GM19240 (cell line): ENCODE measurements at regions not wholly inside any gene's neighbourhood (a gene's known extent, or its start where the extent isn't known, plus 50 kb on each side); places are given as distances from the start of the nearest gene placed in this dataset.
"Not testable (repeated sequence)": the region's sequence is repeated elsewhere in the genome, so short reads cannot be mapped to it uniquely, and the experiment has no call there.

Source experiments
- DNase-seq: peaks from one replicate; pipeline ENCODE4 v3.0.0; 2011; ENCODE audit warnings: low spot score; ENCODE audit not compliant: insufficient read length

DNA sequence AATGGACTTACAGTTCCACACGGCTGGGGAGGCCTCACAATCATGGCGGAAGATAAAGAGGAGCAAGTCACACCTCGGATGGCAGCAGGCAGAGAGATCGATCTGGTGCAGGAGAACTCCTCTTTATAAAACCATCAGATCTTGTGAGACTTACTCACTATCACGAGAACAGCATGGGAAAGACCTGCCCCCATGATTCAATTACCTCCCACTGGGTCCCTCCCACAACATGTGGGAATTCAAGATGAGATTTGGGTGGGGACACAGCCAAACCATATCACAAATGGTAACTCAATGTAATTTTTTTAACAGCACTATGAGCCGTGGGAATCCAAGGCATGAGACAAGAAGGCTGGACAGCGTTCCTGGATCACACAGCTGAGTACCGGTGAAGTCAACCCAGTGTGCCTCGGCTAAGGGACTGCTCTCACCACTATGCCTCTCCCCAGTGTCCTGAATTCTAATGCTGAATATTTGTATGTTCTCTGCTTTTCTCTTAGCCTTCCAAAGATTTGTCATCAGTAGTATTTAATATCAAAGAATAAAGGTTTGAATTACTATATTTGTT, 84.3 kb downstream of the IRS2 start:
- not testable (repeated sequence) for DNase-seq

GRCh38 chr13:109700176-109700575, 86.2 kb downstream of the IRS2 start:
- no peak for DNase-seq

DNA sequence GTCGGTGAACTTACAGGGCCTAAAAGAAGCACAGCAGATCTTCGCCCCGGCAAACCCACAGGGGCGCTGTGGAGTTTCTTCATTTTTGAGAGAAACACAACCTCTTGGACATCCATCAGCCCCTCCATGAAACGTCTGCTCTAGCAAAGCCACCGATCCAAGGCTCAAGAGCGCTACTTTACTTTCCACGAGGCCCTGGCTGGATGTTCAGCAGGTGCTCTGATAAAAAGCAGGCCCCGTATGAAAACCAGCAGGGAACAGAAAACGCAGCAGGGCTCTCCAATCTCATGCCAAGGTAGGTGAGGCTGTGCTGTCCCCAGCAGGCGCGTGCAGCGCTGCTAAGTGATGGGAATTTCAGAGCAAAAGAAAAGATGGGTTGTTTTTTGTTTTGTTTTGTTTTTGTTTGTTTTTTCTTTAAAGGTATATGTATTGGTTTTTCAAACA, 86.7 kb downstream of the IRS2 start:
- no peak for DNase-seq

DNA sequence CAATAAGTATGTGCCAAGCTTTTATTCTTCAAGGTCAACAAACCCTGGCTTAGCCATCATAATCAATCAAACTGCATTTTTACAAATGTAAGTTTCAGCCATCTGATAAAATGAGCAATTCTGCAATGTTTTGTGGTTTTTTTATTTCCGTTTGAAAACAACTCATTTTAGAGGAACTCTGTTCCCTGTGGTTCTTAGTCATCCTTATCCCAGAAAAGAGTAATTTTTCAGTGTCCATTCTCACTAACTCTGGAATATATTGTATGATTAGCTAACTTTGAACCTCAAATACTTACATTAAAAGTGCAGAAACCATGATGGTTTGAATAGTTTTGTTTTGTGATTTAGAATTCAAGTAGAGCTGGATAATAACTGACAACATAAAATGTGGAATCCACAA, 87.6 kb downstream of the IRS2 start:
- DNase-seq = no peak

DNA sequence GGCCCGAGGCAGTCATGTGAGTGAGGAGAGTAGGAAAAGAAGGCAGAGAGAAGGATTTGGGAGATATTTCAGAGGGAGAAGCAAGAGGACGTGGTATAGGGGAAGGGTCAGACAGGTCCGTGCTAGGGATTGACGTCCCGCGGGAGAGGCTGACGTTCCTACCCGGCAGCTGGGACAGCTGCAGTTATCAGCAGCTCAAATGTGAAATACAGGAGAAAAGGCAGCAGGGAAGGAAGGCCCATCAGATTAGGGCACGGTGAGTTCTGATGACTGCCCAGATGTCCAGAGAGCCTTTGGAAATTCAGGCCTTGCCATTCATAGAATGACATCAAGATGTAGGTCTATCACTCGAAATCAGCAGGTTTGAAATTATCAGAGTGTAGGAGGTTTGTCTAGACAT, 88.4 kb downstream of the IRS2 start:
- no peak for DNase-seq

DNA sequence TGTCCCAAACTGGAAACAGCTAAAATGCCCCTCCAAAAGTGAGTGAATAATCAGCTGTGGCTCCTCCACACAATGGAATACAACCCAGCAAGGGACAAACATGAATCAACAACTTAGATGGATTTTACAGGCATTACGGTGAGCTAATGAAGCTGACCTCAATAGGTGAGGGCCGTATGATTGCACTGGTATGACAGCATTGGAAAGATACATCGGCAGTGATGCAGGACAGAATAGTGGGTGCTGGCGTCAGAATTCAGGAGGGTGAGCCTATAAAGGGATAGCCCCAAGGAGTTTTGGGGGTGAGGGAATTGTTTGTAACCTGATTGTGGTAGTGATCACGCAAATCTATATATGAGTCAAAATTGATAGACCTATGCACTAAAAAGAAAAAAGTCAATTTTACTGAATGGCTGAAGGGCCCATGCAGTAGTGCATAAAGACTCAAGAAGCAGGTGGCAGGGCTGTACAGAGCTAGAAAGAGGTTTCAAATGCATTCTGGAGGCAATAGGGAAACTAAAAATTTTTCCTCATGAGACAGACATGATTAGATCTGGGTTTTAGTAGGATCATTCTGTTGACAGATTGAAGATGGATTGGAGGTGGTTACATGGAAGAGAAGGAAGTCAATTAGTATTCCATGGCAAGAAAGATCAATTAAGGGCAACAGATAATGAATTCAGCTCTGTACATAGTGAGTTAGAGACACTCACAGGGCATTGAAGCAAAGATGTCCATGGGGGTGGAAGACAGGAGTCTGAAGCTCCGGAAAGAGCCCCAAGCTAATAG, 90.8 kb downstream of the IRS2 start:
- DNase-seq = no peak

DNA sequence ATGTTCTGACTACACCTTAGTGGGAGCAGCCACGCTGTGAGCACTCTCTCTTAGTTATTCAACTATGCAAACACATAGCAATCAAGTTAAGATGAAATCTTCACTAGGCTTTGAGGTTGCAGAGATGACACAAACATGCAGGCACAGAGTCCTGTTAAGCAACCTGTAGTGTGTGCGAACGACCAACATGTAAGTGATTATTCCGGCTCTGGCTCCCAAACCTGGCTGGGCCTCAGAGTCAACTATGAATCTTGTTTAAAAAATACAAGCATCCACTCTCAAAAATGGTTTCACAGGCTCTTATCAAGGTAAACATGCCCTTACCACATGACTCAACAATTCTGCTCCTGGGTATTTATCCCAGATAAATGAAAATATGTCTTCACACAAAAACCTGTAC, 91.4 kb downstream of the IRS2 start:
- DNase-seq = no peak

DNA sequence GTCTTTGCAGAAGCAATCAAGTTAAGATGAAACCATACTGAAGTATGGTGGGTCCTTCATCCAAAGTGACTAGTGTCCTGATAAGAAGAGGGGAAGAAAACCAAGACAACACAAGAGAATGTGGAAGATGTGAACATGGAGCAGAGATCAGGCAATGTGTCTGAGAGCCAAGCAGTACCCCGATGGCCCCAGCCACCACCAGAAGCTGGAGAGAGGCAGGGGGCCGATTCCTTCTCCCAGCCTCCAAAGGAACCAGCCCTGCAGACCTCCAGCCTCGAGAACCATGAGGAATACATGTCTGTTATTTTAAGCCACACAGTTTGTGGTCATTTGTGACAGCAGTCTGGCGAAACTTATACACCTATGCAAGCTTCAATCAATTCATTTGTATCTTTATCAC, 93.2 kb downstream of the IRS2 start:
- DNase-seq = no peak

GRCh38 chr13:109691689-109692088, 94.7 kb downstream of the IRS2 start:
- DNase-seq = no peak

GRCh38 chr13:109687559-109688448, 98.6 kb downstream of the IRS2 start:
- no peak for DNase-seq

- no peak for DNase-seq
Observed at GRCh38 chr13:109685203-109685602, 101.2 kb downstream of the IRS2 start.

DNA sequence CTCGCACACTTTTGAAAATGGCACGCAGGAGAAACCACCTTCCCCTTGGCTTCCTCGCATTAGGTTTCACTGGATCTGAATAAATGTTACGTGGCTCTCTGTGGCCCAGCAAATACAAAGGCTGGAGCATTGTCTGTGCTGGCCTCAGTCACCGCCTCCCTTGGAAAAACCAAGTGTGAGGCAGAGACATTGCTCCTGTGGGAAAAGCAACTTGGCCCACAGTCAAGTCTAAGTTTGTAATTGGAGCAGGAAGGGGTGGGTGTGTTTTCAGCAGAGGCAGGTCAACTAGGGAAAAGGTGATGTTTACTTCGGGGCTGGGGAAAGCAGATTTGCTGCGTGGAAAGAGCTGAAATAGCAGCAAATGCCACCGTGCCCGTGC, 101.6 kb downstream of the IRS2 start:
- no peak for DNase-seq

DNA sequence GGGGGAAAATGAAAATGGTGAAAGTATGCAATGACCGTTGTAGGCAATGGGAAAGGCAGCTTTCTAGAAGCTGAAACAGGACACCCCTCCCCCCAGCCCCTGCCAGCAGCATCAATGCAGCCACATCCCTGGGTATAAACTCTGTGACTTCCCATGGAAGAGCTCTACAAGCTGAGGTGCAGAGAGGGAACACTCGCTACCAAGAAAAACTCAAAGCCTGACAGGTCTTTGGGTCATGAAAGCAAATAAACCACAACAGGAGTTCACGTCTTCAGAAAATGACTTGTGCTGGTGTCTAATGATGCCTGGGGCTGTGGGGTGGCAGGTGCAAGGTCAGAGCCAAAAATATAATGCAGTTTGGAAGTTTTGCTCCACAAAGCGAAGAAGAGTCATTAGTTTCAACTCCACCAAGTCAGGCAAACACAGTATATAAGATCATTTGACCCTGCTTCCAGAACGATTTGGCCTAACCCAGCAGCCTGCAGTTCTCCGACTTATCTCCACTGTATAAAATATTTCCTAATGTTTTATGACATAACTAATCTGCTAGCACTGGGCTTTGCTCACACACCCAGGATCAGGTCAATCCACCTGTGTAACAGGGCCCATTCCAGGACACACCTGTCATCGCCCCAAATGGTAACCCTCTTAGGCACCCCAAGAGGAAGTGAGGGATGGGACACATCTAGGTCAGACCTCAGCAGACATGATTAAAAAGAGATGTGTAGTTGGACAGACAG, 102.1 kb downstream of the IRS2 start:
- no peak for DNase-seq

DNA sequence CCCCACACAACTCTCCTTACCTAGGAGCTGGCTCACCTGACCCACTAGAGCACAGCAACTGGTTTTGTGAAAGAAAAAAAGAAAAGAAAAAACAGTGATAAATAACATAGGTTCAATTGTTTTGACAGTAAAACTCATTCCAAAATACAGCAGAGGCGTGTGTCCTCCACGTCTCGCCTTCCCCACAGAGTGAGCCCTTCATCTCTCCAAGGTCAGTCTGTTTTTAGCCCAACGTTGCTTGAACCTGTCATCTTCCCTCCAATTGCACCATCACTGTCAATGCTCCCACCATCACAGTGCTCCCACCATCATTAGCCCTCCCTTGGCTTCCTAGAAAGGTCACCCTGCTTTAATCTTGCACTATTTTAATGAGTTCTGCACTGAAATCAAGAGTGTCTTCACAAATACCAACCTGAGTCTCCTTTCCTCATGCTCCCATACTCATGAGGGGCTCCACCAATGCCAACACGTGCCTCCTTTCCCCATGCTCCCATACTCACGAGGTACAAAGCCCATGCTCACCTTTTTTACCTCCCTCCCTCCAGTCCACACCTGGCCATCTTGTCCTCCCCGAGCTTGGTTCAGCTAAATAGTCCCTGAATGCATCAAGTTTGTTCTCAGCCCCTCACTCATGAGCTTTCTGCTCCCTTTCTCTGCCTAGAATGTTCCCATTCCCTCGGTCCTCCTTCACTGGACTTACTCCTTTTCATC, 103.7 kb downstream of the IRS2 start:
- DNase-seq = no peak

DNA sequence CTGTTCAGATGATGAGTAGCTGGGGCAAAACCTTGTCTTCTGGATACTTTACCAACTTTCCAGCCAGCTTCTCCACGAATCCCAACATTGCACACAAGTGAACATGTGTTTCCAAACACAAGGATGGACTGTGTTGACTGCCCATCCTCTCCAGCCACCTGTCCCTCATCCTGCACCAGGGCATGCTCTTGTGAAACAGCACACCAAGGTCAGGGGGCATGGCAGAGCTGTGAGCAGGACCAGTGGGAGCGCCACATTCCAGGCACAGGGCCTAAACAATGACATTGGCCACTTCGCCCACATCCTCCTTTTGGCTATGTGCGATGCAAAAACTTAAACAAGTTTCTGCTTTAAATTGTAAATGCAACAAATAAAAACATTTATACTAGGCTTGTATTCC, 105.5 kb downstream of the IRS2 start:
- no peak for DNase-seq

DNA sequence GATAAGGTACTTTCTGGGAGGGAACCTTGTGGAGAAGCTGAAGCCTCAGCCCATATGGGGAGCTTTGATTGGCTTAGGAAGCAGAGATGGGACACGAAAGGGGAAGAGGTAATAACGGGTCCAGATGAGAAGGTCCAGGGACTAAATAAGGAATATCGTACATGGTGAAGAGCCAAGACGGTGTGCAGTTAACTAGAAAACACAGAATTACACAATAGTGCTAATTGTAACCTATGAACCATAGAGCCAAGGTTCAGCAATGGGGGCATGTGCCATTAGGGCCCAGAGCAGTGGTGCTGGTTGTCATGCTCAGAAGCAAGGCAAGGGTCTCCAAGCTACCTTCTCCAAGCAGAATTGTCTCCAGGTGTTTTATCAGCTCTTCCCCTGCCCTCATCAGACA, 106.1 kb downstream of the IRS2 start:
- DNase-seq = no peak

- no peak for DNase-seq
Observed at GRCh38 chr13:109678459-109678858, 107.9 kb downstream of the IRS2 start.

DNA sequence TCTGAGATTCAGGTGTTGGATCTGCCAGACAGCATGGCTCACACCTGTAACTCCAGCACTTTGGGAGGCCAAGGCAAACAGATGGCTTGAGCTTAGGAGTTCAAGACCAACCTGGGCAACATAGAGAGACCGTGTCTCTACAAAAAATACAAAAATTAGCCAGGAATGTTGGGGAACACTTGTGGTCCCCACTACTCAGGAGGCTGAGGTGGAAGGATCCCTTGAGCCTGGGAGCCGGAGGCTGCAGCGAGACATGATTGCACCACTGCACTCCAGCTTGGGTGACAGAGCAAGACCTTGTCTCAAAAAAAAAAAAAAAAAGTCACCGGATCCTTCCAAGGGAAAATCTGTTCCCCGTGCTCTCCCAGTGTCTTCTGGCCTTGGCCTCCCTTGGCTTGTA, 109.2 kb downstream of the IRS2 start:
- no peak for DNase-seq

DNA sequence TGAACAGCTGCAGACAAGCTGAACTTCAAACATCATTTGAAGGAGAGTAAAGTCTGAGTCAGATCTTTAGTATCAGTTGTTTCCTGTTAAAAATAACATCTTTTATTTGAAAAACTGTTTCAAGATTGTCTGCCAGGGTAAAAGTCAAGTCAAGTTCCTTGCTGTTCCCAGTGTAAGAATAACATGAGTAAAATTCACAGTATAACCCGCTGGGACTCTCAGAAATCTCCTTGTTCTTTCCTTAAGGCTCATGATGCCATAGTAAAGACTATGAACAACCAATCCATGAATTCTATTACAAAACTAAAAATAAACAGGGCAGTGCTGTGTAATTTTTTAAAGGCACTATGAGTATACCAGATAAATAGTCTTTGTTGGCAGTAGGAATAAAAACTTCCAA, 112.9 kb downstream of the IRS2 start:
- DNase-seq = no peak

- DNase-seq = no peak
Observed at GRCh38 chr13:109672545-109672944, 113.8 kb downstream of the IRS2 start.

DNA sequence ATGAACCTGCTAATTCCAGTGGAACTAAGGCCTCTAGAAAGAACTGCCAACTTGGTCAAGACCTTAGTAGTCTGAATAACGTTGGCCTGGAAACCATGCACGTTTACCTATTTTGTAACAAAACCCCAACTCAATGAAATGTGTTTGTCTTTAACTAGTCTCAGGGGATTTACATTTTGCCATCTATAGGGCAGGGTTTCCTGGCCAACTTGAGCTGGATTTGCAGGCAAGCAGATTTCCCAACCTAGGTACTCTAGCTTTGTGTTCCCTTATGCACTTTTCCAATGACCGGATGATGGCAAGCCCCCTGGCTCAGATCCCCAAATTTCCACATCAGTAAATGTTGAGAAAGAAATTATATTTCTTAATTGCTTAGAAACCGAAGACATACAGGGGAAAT, 114.5 kb downstream of the IRS2 start:
- no peak for DNase-seq
